GM18498 (cell line): ENCODE measurements at regions not wholly inside any gene's neighbourhood (a gene's known extent, or its start where the extent isn't known, plus 50 kb on each side); places are given as distances from the start of the nearest gene placed in this dataset.

Experiments used
- ATAC-seq: cut with Tn5 transposase; IDR thresholded peaks from one replicate; pipeline ENCODE4 v1.9.1; 2021; ENCODE audit warnings: mild to moderate bottlenecking, moderate library complexity; ENCODE audit not compliant: unreplicated experiment

GRCh38 chr1:87165177-87165576 is 163.5 kb upstream of the LMO4 start:
- no peak for ATAC-seq

GRCh38 chr1:87167157-87167789 is 161.4 kb upstream of the LMO4 start:
- ATAC-seq = no peak

- no peak for ATAC-seq
These were observed 160.7 kb upstream of the LMO4 start for GRCh38 chr1:87167848-87168525.

- no peak for ATAC-seq
These were observed 159.3 kb upstream of the LMO4 start for GRCh38 chr1:87169263-87169910.

GRCh38 chr1:87170157-87170556 is 158.5 kb upstream of the LMO4 start:
- no peak for ATAC-seq

- no peak for ATAC-seq
These were observed 157.6 kb upstream of the LMO4 start for GRCh38 chr1:87170931-87171598.

- no peak for ATAC-seq
These were observed 155.4 kb upstream of the LMO4 start for GRCh38 chr1:87173231-87173630.

- ATAC-seq = no peak
These were observed 153.9 kb upstream of the LMO4 start for GRCh38 chr1:87174724-87175245.

GRCh38 chr1:87176087-87176486 is 152.6 kb upstream of the LMO4 start:
- no peak for ATAC-seq

- no peak for ATAC-seq
These were observed 152.2 kb upstream of the LMO4 start for GRCh38 chr1:87176514-87176913.

GRCh38 chr1:87178441-87178840 is 150.2 kb upstream of the LMO4 start:
- no peak for ATAC-seq

- ATAC-seq = no peak
These were observed 149.4 kb upstream of the LMO4 start for GRCh38 chr1:87179076-87179810.

GRCh38 chr1:87179851-87180519 is 148.7 kb upstream of the LMO4 start:
- no peak for ATAC-seq

GRCh38 chr1:87180682-87181081 is 148.0 kb upstream of the LMO4 start:
- no peak for ATAC-seq

GRCh38 chr1:87182611-87183010 is 146.1 kb upstream of the LMO4 start:
- no peak for ATAC-seq

- no peak for ATAC-seq
These were observed 143.6 kb upstream of the LMO4 start for GRCh38 chr1:87185077-87185476.

- no peak for ATAC-seq
These were observed 142.3 kb upstream of the LMO4 start for GRCh38 chr1:87186346-87186745.

GRCh38 chr1:87188640-87189039 is 140.0 kb upstream of the LMO4 start:
- ATAC-seq = no peak

GRCh38 chr1:87190402-87190801 is 138.3 kb upstream of the LMO4 start:
- no peak for ATAC-seq

- ATAC-seq = no peak
These were observed 137.0 kb upstream of the LMO4 start for GRCh38 chr1:87191646-87192045.
